ENCODE measurements at regions not wholly inside any gene's neighbourhood (a gene's known extent, or its start where the extent isn't known, plus 50 kb on each side); places are given as distances from the start of the nearest gene placed in this dataset.

GRCh38 chr16:73412416-73412815 is 364.5 kb upstream of the ZFHX3 start:
- no peak for TF ChIP-seq CTCF (IDR thresholded peaks at IDR 0.05 in 8 of 11, conservative IDR thresholded peaks at IDR 0.05 in 3 of 11)
- no peak for TF ChIP-seq POLR2A (IDR thresholded peaks at IDR 0.05)

Measured in spleen (tissue), 7 donors.